CD4-positive, alpha-beta T cell treated with Interleukin-1 beta for 1 hour (primary cell): ENCODE measurements at regions not wholly inside any gene's neighbourhood (a gene's known extent, or its start where the extent isn't known, plus 50 kb on each side); places are given as distances from the start of the nearest gene placed in this dataset.

Experiments
- DNase-seq, 2 donors: peaks; one replicate each; pipeline ENCODE4 v3.0.0-alpha.2; 2020 to 2022

- peak in 1 of 2 donors; percentile 3 for DNase-seq
Observed at GRCh38 chr11:11789735-11790369, 51.9 kb upstream of the USP47 start.

GRCh38 chr11:11788063-11788710 is 53.6 kb upstream of the USP47 start:
- DNase-seq, result no peak

GRCh38 chr11:11787305-11788062 is 54.3 kb upstream of the USP47 start:
- peak; percentile 61 to 69 for DNase-seq

- DNase-seq, result no peak
Observed at GRCh38 chr11:11786771-11787170, 55.0 kb upstream of the USP47 start.

- DNase-seq, result no peak
Observed at GRCh38 chr11:11786234-11786633, 55.5 kb upstream of the USP47 start.

GRCh38 chr11:11782532-11783110 is 59.2 kb upstream of the USP47 start:
- no peak for DNase-seq

GRCh38 chr11:11780858-11781257 is 60.9 kb upstream of the USP47 start:
- DNase-seq, result no peak

- no peak for DNase-seq
Observed at GRCh38 chr11:11779975-11780374, 61.8 kb upstream of the USP47 start.

- DNase-seq, result no peak
Observed at GRCh38 chr11:11777897-11778296, 63.9 kb upstream of the USP47 start.

- no peak for DNase-seq
Observed at GRCh38 chr11:11776714-11777113, 65.1 kb upstream of the USP47 start.

- DNase-seq, result no peak
Observed at GRCh38 chr11:11774928-11775327, 66.8 kb upstream of the USP47 start.

GRCh38 chr11:11772865-11773515 is 68.8 kb upstream of the USP47 start:
- no peak for DNase-seq

- DNase-seq, result no peak
Observed at GRCh38 chr11:11770921-11771486, 70.8 kb upstream of the USP47 start.

GRCh38 chr11:11770296-11770695 is 71.5 kb upstream of the USP47 start:
- DNase-seq, result no peak

- no peak for DNase-seq
Observed at GRCh38 chr11:11769782-11770181, 72.0 kb upstream of the USP47 start.

GRCh38 chr11:11769362-11769761 is 72.4 kb upstream of the USP47 start:
- no peak for DNase-seq

- DNase-seq, result no peak
Observed at GRCh38 chr11:11764423-11764803, 77.4 kb upstream of the USP47 start.

GRCh38 chr11:11763796-11764422 is 77.9 kb upstream of the USP47 start:
- DNase-seq, result no peak

GRCh38 chr11:11760838-11761237 is 80.9 kb upstream of the USP47 start:
- no peak for DNase-seq

- no peak for DNase-seq
Observed at GRCh38 chr11:11758603-11759196, 83.1 kb upstream of the USP47 start.

- DNase-seq, result no peak
Observed at GRCh38 chr11:11757909-11758308, 83.9 kb upstream of the USP47 start.

GRCh38 chr11:11756718-11757117 is 85.1 kb upstream of the USP47 start:
- DNase-seq, result no peak
